Erythroblast (primary cell): ENCODE measurements at regions not wholly inside any gene's neighbourhood (a gene's known extent, or its start where the extent isn't known, plus 50 kb on each side); places are given as distances from the start of the nearest gene placed in this dataset.

ENCODE experiments used
- DNase-seq, 2 experiments: peaks; one replicate each; lab custom pipeline; 2025; lab: John Stamatoyannopoulos, UW
- GATA1 ChIP-seq: IDR thresholded peaks from 2 replicates; pipeline ENCODE4 v1.6.1; 2011; ENCODE audit warnings: low read depth, mild to moderate bottlenecking, control low read depth, low read length, moderate library complexity
- POLR2A ChIP-seq: IDR thresholded peaks from 2 replicates; pipeline ENCODE4 v1.6.1; 2011; ENCODE audit warnings: mild to moderate bottlenecking, low read length

DNA sequence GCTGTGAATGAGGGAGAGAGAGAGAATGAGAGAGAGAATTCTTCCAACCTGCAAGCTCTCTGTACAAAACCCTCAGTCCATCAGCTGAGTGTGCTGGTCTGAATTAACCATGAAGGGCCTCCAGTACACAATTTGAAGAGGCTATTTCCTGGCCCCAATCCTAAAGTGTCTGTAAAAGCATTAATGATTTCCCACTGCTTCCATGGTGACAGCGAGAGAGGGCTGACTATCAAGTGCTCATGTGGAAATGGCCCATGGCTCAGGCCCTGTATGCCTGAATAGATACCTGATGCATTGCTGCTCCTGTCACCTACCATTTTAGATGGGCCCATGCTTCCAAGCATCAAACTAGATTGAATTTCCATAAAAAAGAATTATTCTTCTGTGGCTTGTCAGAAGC, 592.4 kb downstream of the KIF4B start:
- no peak for TF ChIP-seq GATA1
- TF ChIP-seq POLR2A: no peak
- no peak for DNase-seq

DNA sequence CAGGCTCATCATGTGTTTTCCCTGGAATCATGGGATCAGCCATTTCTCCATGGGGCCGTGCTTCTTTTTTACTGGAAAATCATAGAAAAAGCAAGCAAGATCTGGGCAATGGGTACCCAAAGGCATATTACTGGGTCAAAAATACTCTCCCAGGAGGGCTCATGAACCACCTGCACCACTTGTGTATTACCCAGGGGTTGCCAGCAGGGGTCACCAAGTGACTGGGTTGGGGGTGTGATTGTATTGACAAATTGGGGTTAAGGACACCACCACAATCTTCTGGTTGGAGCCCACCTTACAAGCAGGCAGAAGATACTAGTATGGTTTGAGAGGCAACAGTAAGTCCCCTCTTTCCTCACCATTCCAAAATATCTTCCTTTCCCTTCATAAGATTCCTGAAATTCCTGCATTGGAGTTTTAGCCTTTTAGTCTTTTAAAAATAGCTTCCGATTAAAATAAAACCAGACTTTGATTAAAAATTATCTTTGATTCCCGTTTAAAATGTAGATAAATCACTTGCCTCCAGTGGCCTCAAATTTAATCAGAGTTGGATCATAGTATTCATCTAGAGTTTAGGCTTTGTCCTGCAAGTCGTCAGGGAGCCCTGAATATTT, 603.3 kb downstream of the KIF4B start:
- no peak for TF ChIP-seq POLR2A
- no peak for TF ChIP-seq GATA1
- DNase-seq: peak; percentile 17 to 50

DNA sequence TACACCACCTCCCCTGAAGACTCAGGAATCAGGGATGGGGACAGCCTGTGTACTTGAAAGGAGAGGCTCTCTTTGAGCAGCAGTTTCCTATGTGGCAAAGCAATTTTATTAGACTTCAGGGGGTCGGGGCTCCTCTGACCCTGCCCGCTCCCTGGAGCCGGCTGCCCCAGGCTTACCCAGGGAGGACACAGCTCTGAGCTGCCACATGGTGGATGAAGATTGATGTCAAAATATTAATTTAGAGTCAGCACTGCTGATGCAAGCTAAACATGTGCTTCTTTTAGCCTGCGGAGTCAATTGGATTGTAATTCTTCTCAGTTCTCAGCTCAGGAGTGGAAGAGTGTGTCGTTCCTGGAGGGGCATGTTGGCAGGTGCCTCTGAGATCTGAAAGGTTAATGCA, 606.1 kb downstream of the KIF4B start:
- DNase-seq: no peak
- TF ChIP-seq POLR2A: no peak
- no peak for TF ChIP-seq GATA1

DNA sequence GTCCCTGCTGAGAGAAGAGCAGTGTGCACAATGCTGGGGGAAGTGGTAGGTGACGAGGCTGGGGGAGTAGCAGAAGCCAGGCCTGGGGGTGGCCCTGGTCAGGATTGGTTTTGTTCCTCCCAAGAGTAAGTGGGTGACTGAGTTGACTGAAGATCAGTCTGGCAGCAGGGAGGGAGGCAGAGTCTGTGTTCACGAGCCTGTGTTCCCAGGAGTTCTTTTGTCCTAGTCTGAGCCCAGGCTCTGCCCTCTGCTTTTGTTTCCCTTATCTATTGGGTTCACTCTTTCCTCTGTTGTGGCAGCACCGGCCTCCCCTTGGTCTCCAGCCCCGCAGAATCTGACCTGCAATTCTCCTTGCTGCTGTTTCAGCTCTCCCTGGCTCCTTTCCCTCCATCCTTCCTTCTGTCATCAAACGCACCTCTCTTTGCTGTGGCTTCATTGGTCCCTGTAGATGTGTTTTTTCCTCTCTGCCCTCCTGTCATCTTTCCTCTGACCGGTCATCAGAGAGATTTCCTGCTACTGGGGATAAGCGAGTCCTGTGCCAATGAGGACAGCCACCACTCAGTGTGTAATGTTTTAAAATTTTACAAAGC, 607.4 kb downstream of the KIF4B start:
- no peak for DNase-seq
- TF ChIP-seq GATA1 (no peak), POLR2A (no peak)

GRCh38 chr5:155624597-155625241, 611.2 kb downstream of the KIF4B start:
- TF ChIP-seq POLR2A (no peak), GATA1 (no peak)
- DNase-seq: no peak

- TF ChIP-seq GATA1 (no peak), POLR2A (no peak)
These were observed 611.8 kb downstream of the KIF4B start for GRCh38 chr5:155625315-155625714.

GRCh38 chr5:155625897-155626543, 612.5 kb downstream of the KIF4B start:
- no peak for DNase-seq
- no peak for TF ChIP-seq POLR2A
- no peak for TF ChIP-seq GATA1

More at GRCh38 chr5:155625315-155625714, 611.8 kb downstream of the KIF4B start:
- no peak for DNase-seq

- TF ChIP-seq POLR2A (no peak), GATA1 (no peak)
- no peak for DNase-seq
These were observed 613.0 kb downstream of the KIF4B start for GRCh38 chr5:155626592-155626991.

DNA sequence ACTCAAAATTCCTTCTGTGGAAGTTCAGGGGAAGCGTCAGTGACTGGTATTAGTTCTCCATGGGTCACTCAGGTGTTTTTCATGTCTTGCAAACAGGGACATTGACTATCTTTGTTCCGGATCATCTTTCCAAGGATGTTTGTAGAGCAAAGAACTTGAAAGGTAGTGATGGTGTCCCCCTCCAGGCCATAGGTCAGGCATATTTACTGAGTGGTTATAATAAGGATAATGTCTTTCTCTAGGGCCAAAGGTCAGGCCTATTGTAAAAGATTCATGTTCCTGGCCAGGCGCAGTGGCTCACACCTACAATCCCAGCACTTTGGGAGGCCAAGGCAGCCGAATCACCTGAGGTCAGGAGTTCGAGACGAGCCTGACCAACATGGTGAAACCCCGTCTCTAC, 614.8 kb downstream of the KIF4B start:
- no peak for TF ChIP-seq POLR2A
- no peak for TF ChIP-seq GATA1

GRCh38 chr5:155629597-155629996, 616.0 kb downstream of the KIF4B start:
- TF ChIP-seq POLR2A (no peak), GATA1 (no peak)
- no peak for DNase-seq

More for the DNA sequence above, 614.8 kb downstream of the KIF4B start:
- no peak for DNase-seq

DNA sequence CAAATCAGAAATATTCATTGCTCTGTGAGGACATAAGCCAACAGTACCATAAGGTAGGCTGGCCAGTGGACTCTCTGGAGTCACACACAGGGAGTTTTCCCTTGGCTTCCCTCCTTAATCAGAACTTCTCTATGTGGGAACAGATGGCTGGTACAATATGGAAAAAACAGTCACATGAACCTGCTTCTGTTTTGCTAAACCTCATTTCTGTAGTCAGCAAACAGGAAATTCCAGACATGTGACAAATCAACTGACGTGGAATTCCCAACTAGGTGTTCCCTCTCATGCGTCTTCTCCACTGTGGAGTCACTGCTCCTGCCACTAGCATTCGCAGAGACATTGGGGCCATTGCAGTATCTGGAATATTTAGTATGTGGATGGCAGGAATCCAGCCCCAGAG, 617.6 kb downstream of the KIF4B start:
- TF ChIP-seq GATA1: no peak
- TF ChIP-seq POLR2A: no peak
- no peak for DNase-seq

- TF ChIP-seq POLR2A (no peak), GATA1 (no peak)
- DNase-seq: no peak
These were observed 619.9 kb downstream of the KIF4B start for GRCh38 chr5:155633338-155633957.

- DNase-seq: no peak
These were observed 636.1 kb downstream of the KIF4B start for GRCh38 chr5:155649666-155650065.

More at GRCh38 chr5:155649666-155650065, 636.1 kb downstream of the KIF4B start:
- TF ChIP-seq POLR2A (no peak), GATA1 (no peak)
